DOHH2 (cell line): ENCODE measurements at regions not wholly inside any gene's neighbourhood (a gene's known extent, or its start where the extent isn't known, plus 50 kb on each side); places are given as distances from the start of the nearest gene placed in this dataset.
"Not testable (repeated sequence)": the region's sequence is repeated elsewhere in the genome, so short reads cannot be mapped to it uniquely, and the experiment has no call there.

Source experiments
- H3F3A ChIP-seq: fragments of 200-600 bp; sonication (generic), shearing (Covaris generic); 2 replicates; pipeline ENCODE4 v1.6.0; 2016; ENCODE audit warnings: antibody characterized with exemption, mild to moderate bottlenecking; ENCODE audit not compliant: control insufficient read depth, insufficient read depth
- H3K27ac ChIP-seq: fragments of 200-600 bp; sonication (generic); 2 replicates; pipeline ENCODE4 v1.5.1; 2014; ENCODE audit warnings: low read depth, mild to moderate bottlenecking, low read length, moderate library complexity
- H3K27me3 ChIP-seq: fragments of 200-600 bp; sonication (generic); 2 replicates; pipeline ENCODE4 v1.6.1; 2014; ENCODE audit warnings: mild to moderate bottlenecking, low read length, mixed read lengths; ENCODE audit not compliant: control insufficient read depth
- H3K36me3 ChIP-seq: fragments of 200-600 bp; sonication (generic); 2 replicates; pipeline ENCODE4 v1.6.1; 2014; ENCODE audit warnings: mild to moderate bottlenecking, low read length, moderate library complexity, mixed read lengths; ENCODE audit not compliant: control insufficient read depth
- H3K4me1 ChIP-seq: fragments of 200-600 bp; sonication (generic); 2 replicates; pipeline ENCODE4 v1.6.1; 2014; ENCODE audit warnings: mild to moderate bottlenecking, low read length, mixed read lengths; ENCODE audit not compliant: control insufficient read depth
- H3K4me2 ChIP-seq: fragments of 200-600 bp; sonication (generic); 2 replicates; pipeline ENCODE4 v1.6.0; 2014; ENCODE audit warnings: mild to moderate bottlenecking, low read length, moderate library complexity
- H3K4me3 ChIP-seq: fragments of 200-600 bp; sonication (generic); 2 replicates; pipeline ENCODE4 v1.5.1; 2014; ENCODE audit warnings: mild to moderate bottlenecking, low read length, mixed read lengths
- H3K79me2 ChIP-seq: fragments of 200-600 bp; sonication (generic); 2 replicates; pipeline ENCODE4 v1.6.1; 2014; ENCODE audit warnings: mild to moderate bottlenecking, low read length, mixed read lengths; ENCODE audit not compliant: control insufficient read depth
- H3K9me2 ChIP-seq: fragments of 200-600 bp; sonication (generic); replicated peaks from 2 replicates; pipeline ENCODE4 v1.6.1; 2014; ENCODE audit warnings: mild to moderate bottlenecking, low read length, mixed read lengths; ENCODE audit not compliant: control insufficient read depth
- H3K9me3 ChIP-seq: fragments of 200-600 bp; sonication (generic); 2 replicates; pipeline ENCODE4 v1.6.1; 2014; ENCODE audit warnings: antibody characterized with exemption, low read length, mixed read lengths; ENCODE audit not compliant: control insufficient read depth, insufficient read depth
- H4K20me1 ChIP-seq: fragments of 200-600 bp; sonication (generic); 2 replicates; pipeline ENCODE4 v1.6.0; 2014; ENCODE audit warnings: low read depth, mild to moderate bottlenecking, antibody characterized with exemption, low read length, moderate library complexity; ENCODE audit not compliant: control insufficient read depth, insufficient read depth

DNA sequence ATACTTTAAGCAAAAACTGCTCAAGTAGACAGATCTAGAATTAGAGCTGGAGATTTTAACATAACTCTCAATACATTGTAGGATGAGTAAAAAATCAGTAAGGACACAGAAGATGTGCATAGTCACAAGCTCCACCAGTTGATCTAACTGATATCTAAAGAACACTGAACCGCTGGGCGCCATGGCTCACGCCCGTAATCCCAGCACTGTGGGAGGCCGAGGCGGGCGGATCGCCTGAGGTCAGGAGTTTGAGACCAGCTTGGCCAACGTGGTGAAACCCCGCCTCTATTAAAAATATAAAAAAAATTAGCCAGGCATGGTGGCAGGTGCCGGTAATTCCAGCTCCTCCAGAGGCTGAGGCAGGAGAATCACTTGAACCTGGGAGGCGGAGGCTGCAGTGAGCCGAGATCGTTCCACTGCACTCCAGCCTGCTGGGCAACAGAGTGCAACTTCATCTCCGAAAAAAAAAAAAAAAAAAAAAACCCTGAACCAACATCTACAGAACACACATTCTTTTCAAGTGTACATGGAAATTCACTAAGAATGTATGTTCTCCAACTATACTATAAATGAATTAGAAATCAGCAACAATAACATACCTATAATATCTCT is 1431.8 kb downstream of the FOXD4L5 start:
- not testable (repeated sequence) for H3K27ac ChIP-seq, H3K79me2 ChIP-seq, H3K9me2 ChIP-seq, H4K20me1 ChIP-seq, H3K36me3 ChIP-seq, H3K4me3 ChIP-seq, H3K27me3 ChIP-seq, H3F3A ChIP-seq, H3K4me1 ChIP-seq, H3K4me2 ChIP-seq, H3K9me3 ChIP-seq

GRCh38 chr9:63824804-63825203 is 1460.2 kb downstream of the FOXD4L5 start:
- not testable (repeated sequence) for H3K4me3 ChIP-seq, H3K4me2 ChIP-seq, H3K9me2 ChIP-seq, H3F3A ChIP-seq, H3K4me1 ChIP-seq, H3K9me3 ChIP-seq, H3K27ac ChIP-seq, H4K20me1 ChIP-seq, H3K79me2 ChIP-seq, H3K36me3 ChIP-seq, H3K27me3 ChIP-seq

- H3K9me3 ChIP-seq, H3K4me1 ChIP-seq, H3K9me2 ChIP-seq, H3F3A ChIP-seq, H4K20me1 ChIP-seq, H3K4me2 ChIP-seq, H3K27me3 ChIP-seq, H3K79me2 ChIP-seq, H3K36me3 ChIP-seq, H3K27ac ChIP-seq, H3K4me3 ChIP-seq: not testable (repeated sequence)
These were observed 1461.4 kb downstream of the FOXD4L5 start for GRCh38 chr9:63823375-63824201.

- H3K4me2 ChIP-seq, H4K20me1 ChIP-seq, H3K4me3 ChIP-seq, H3K79me2 ChIP-seq, H3K9me2 ChIP-seq, H3F3A ChIP-seq, H3K4me1 ChIP-seq, H3K27ac ChIP-seq, H3K36me3 ChIP-seq, H3K27me3 ChIP-seq: not testable (repeated sequence)
- H3K9me3 ChIP-seq, result peaks cover 13% of the 10 kb centered on the region; the same call in 1 of the 2 replicates
These were observed 1462.2 kb downstream of the FOXD4L5 start for GRCh38 chr9:63822615-63823374.

- H3K27ac ChIP-seq, H3K36me3 ChIP-seq, H3K4me3 ChIP-seq, H3K4me2 ChIP-seq, H3K9me2 ChIP-seq, H4K20me1 ChIP-seq, H3F3A ChIP-seq, H3K27me3 ChIP-seq: not testable (repeated sequence)
- Histone ChIP-seq H3K9me3 (peaks cover 13% of the 10 kb centered on the region; the same call in 1 of the 2 replicates), H3K4me1 (peaks cover 14% of the 10 kb centered on the region), H3K79me2 (peaks cover 13% of the 10 kb centered on the region)
These were observed 1463.7 kb downstream of the FOXD4L5 start for GRCh38 chr9:63821293-63821692.

DNA sequence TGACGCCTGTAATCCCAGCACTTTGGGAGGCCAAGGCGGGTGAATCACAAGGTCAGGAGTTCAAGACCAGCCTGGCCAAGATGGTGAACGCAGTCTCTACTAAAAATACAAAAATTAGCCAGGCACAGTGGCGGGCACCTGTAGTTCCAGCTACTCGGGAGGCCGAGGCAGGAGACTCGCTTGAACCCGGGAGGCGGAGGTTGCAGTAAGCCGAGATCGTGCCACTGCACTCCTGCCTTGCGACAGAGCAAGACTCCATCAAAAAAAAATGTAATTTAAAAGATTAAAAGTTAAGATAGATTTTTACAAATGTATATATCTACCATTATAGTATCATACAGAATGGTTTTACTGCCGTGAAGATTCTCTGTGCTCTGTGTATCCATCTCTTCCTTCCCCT is 1464.1 kb downstream of the FOXD4L5 start:
- not testable (repeated sequence) for H3K36me3 ChIP-seq, H3K27me3 ChIP-seq

GRCh38 chr9:63820383-63820782 is 1464.6 kb downstream of the FOXD4L5 start:
- H3F3A ChIP-seq, H3K27ac ChIP-seq, H3K4me2 ChIP-seq, H4K20me1 ChIP-seq, H3K9me2 ChIP-seq, H3K27me3 ChIP-seq, H3K4me3 ChIP-seq, H3K36me3 ChIP-seq: not testable (repeated sequence)
- Histone ChIP-seq H3K4me1 (peaks cover 14% of the 10 kb centered on the region), H3K79me2 (peaks cover 13% of the 10 kb centered on the region), H3K9me3 (peaks cover 16% of the 10 kb centered on the region; the same call in 1 of the 2 replicates)

More for the DNA sequence above, 1464.1 kb downstream of the FOXD4L5 start:
- H3K27ac ChIP-seq, H3K9me2 ChIP-seq, H3K4me2 ChIP-seq, H3K4me3 ChIP-seq, H4K20me1 ChIP-seq, H3F3A ChIP-seq: not testable (repeated sequence)
- Histone ChIP-seq H3K4me1 (peaks cover 14% of the 10 kb centered on the region), H3K79me2 (peaks cover 13% of the 10 kb centered on the region), H3K9me3 (peaks cover 15% of the 10 kb centered on the region; the same call in 1 of the 2 replicates)
